ENCODE measurements at regions not wholly inside any gene's neighbourhood (a gene's known extent, or its start where the extent isn't known, plus 50 kb on each side); places are given as distances from the start of the nearest gene placed in this dataset.

DNA sequence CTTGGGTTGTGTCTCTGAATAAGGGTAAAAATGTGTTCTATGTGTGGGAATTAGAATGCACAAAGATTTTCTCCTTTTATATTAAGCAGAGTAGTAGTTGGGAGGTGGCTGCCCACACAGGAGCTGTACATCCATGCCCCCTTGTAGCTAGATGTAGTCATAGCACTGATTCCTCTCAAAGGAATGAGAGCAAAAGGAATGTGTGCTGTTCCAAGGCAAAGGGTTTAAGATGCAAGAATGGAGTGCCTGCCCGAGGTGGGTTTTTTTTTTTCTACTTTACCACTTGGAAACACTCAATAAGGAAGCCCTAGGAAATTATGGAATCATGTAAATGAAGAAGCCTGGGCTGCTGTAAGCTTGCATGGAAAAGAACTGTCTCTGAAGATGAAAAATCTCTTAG is 2183.2 kb upstream of the AGA start:
- TF ChIP-seq, protein P1, sequence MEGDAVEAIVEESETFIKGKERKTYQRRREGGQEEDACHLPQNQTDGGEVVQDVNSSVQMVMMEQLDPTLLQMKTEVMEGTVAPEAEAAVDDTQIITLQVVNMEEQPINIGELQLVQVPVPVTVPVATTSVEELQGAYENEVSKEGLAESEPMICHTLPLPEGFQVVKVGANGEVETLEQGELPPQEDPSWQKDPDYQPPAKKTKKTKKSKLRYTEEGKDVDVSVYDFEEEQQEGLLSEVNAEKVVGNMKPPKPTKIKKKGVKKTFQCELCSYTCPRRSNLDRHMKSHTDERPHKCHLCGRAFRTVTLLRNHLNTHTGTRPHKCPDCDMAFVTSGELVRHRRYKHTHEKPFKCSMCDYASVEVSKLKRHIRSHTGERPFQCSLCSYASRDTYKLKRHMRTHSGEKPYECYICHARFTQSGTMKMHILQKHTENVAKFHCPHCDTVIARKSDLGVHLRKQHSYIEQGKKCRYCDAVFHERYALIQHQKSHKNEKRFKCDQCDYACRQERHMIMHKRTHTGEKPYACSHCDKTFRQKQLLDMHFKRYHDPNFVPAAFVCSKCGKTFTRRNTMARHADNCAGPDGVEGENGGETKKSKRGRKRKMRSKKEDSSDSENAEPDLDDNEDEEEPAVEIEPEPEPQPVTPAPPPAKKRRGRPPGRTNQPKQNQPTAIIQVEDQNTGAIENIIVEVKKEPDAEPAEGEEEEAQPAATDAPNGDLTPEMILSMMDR (conservative IDR thresholded peaks at IDR 0.05; ENCODE audit: low read depth, low read length), result peak; percentile 57
- H3K4me3 ChIP-seq (ENCODE audit: low read length), result no peak overlapping the region
- DNase-seq (ENCODE audit: low read depth), result peak; percentile 68

DNA sequence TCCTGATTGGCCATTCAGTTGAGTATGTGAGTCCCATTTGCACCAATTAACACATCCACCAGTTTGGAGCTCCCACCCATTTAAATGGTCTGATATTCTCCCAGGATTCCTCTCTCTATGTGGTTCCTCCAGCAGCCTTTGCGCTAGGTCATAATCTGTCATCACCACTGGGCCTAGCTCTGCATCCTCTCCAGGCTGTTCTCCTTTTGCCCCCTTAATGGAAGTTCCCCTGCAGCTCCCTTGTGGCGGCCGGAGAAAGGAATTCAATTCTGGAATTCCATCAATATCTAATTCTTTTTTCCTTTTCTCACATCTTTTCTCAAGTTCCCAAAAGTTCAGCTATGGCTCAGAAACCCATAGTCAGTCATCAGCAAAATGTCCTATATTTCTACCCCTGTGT is 2184.4 kb upstream of the AGA start:
- TF ChIP-seq, protein P1 (conservative IDR thresholded peaks at IDR 0.05; ENCODE audit: low read depth, low read length), result peak; percentile 38
- H3K4me3 ChIP-seq (ENCODE audit: low read length), result no peak overlapping the region
- no peak for DNase-seq (ENCODE audit: low read depth)

DNA sequence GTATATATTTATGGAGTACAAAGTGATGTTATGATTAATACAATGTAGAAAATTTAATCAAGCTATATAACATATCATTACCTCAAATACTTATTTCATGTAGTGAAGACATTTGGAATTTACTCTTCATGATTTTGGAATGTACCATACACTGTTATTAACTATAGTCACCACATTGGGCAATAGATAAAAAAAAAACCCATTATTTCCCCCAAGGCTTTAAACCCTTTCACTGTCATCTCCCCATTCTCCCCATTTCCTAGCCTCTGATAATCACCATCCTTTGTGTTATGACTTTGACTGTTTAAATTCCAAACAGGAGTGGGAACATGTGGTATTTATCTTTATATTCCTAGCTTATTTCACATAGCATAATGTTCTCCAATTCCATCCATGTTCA is 2189.1 kb upstream of the AGA start:
- no peak for DNase-seq (ENCODE audit: low read depth)
- no peak overlapping the region for H3K4me3 ChIP-seq (ENCODE audit: low read length)

DNA sequence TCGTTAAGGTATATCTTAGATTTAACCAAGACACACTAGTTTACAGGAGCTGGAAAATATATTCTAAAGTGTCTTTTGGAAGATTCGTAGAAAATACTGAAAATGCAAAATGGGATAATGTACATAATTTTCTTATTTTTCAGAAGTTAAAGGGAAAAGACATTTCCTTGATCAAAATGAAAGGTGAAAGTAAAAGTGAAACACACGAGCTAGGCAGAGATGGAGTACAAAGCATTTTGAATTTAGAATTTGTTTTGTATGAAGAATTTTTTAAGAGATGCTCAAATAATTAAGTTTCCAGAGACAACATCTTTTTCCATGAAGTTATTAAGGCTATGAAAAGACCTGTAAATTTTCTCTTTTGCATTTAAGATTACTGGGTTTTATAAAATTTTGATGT is 2192.6 kb upstream of the AGA start:
- no peak overlapping the region for H3K4me3 ChIP-seq (ENCODE audit: low read length)
- DNase-seq (ENCODE audit: low read depth), result no peak

More for the DNA sequence above, 2189.1 kb upstream of the AGA start:
- TF ChIP-seq, protein P1 (conservative IDR thresholded peaks at IDR 0.05; ENCODE audit: low read depth, low read length), result no peak

DNA sequence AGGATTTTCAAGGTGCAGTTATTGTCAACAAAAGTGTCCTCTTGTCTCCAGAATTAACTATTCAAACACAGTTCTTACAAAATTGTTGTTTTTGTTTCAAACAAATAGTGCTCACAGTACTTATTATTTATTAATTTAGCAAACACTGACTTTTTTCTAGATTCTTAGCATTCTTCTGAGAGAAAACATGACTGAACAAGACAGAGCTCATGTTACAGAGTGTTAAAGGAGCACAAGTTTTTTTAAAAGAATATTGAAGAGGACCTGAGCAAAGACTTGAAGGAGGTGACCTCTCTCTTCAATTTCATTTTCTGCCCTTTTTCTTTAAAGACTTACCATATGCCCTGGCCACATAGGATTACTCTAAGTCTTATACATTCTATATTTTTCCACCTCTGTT is 2220.3 kb upstream of the AGA start:
- no peak overlapping the region for H3K4me3 ChIP-seq (ENCODE audit: low read length)
- peak; percentile 12 for DNase-seq (ENCODE audit: low read depth)
- TF ChIP-seq, protein P1 (conservative IDR thresholded peaks at IDR 0.05; ENCODE audit: low read depth, low read length), result no peak

More for the DNA sequence above, 2192.6 kb upstream of the AGA start:
- TF ChIP-seq, protein P1 (conservative IDR thresholded peaks at IDR 0.05; ENCODE audit: low read depth, low read length), result no peak

DNA sequence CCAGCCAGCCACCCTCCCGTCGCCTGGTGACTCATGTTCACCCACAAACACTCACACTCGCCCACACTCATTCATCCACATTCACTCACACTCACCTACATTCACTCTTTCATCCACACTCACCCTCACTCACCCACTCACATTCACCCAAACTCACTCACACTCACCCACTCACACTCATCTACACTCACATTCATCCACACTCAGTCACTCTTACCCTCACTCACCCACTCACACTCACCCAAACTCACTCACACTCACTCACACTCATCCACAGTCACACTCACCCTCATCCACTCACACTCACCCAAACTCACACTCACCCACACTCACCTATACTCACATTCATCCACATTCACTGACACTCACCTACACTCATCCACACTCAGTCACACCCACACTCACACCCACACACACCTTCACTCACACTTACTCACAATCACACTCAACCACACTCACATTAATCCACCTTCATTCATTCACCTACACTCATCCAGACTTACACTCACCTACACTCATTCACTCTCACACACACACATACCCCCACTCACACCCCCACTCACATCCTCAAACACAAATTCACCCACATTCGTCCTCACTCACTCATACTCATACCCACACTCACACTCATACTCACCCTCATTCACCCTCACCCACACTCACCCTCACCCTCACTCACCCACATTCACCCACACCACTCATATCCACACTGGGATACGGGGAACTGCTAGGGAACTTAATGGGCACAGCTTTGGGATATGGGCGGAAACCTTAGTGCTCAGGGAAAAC is 2221.6 kb upstream of the AGA start:
- TF ChIP-seq, protein P1 (conservative IDR thresholded peaks at IDR 0.05; ENCODE audit: low read depth, low read length), result no peak
- no peak overlapping the region for H3K4me3 ChIP-seq (ENCODE audit: low read length)
- DNase-seq (ENCODE audit: low read depth), result no peak

DNA sequence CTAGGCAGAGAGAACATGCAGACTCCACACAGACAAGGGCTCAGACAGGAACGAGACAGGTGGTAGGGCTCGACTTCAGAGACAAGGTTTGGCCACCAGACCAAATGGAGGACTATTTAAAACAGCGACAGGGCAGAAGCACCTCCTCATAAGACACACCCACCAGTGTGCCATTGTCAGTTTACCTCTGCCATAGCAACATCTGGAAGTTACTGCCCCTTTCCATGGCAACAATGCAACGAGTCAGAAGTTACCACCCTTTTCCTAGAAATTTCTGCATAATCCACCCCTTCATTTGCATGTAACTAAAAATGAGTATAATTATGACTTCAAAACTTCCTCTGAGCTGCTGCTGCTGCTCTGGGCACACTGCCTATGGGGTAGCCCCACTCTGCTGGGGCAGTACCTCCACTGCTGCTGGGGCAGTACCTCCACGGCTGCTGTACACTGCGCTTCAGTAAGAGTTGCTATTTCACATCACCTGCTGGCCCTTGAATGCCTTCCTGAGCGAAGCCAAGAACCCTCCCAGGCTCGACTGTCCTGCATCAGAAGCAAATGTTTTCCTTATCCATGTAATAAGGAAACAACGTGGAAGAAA is 2222.3 kb upstream of the AGA start:
- DNase-seq (ENCODE audit: low read depth), result no peak
- TF ChIP-seq, protein P1 (conservative IDR thresholded peaks at IDR 0.05; ENCODE audit: low read depth, low read length), result no peak
- H3K4me3 ChIP-seq (ENCODE audit: low read length), result no peak overlapping the region

All from retinal pigment epithelial cell (primary cell).